ENCODE measurements at regions not wholly inside any gene's neighbourhood (a gene's known extent, or its start where the extent isn't known, plus 50 kb on each side); places are given as distances from the start of the nearest gene placed in this dataset.
A peak's percentile ranks its signal among the peaks of the same experiment; 100 is the strongest.

DNA sequence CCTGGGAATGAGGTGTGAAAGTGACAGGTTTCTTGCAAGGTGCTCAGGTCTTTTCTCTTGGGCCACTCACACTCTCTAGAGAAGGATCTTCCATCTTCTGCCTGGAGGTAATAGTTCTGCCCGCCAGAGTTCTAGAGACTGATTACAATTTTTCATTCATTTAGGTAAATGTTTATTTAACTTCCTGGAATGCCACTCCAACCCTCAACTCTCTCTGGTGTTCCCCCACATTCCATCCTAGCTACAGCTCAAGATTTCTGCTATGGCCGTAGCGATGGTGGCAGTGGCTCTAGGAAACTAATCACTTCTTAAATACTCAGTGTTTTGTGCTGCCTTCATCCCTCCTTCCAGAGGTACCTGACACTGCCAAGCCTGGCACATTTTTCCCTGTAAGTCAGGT lies 174.6 kb downstream of the WDR11 start:
- DNase-seq: no peak
- peak; percentile 44 for ATAC-seq
- H3K4me3 ChIP-seq: no peak overlapping the region
- intact Hi-C loops (cut with DNase I): no loop called here
- no peaks in the 10 kb centered on the region for H3K9me3 ChIP-seq
- no peaks in the 10 kb centered on the region for H3K27me3 ChIP-seq
- H3K36me3 ChIP-seq: no peaks in the 10 kb centered on the region
- H3K27ac ChIP-seq: no peak overlapping the region
- TF ChIP-seq CTCF (IDR thresholded peaks at IDR 0.05): no peak
- H3K4me1 ChIP-seq: no peaks in the 10 kb centered on the region

- H3K9me3 ChIP-seq: no peaks in the 10 kb centered on the region
- TF ChIP-seq CTCF (IDR thresholded peaks at IDR 0.05): no peak
- intact Hi-C loops (cut with DNase I): no loop called here
- H3K4me1 ChIP-seq: no peaks in the 10 kb centered on the region
- peak; percentile 24 for ATAC-seq
- no peaks in the 10 kb centered on the region for H3K27me3 ChIP-seq
- no peak overlapping the region for H3K4me3 ChIP-seq
- H3K36me3 ChIP-seq: no peaks in the 10 kb centered on the region
- no peak overlapping the region for H3K27ac ChIP-seq
- DNase-seq: no peak
These were observed 176.2 kb downstream of the WDR11 start for GRCh38 chr10:121027371-121027770.

- ATAC-seq: no peak
- Histone ChIP-seq H3K27ac (no peak overlapping the region), H3K4me3 (no peak overlapping the region), H3K9me3 (no peaks in the 10 kb centered on the region), H3K27me3 (no peaks in the 10 kb centered on the region), H3K4me1 (no peaks in the 10 kb centered on the region), H3K36me3 (no peaks in the 10 kb centered on the region)
- no peak for TF ChIP-seq CTCF (IDR thresholded peaks at IDR 0.05)
- no peak for DNase-seq
- intact Hi-C loops (cut with DNase I): no loop called here
These were observed 181.3 kb downstream of the WDR11 start for GRCh38 chr10:121032460-121032859.

GRCh38 chr10:121033366-121033765 lies 182.2 kb downstream of the WDR11 start:
- no peak overlapping the region for H3K27ac ChIP-seq
- no peak for TF ChIP-seq CTCF (IDR thresholded peaks at IDR 0.05)
- DNase-seq (no peak), ATAC-seq (no peak)
- intact Hi-C loops (cut with DNase I): no loop called here
- no peaks in the 10 kb centered on the region for H3K4me1 ChIP-seq
- no peaks in the 10 kb centered on the region for H3K36me3 ChIP-seq
- H3K9me3 ChIP-seq: no peaks in the 10 kb centered on the region
- no peaks in the 10 kb centered on the region for H3K27me3 ChIP-seq
- H3K4me3 ChIP-seq: no peak overlapping the region

GRCh38 chr10:121036431-121036830 lies 185.3 kb downstream of the WDR11 start:
- Histone ChIP-seq H3K27me3 (no peaks in the 10 kb centered on the region), H3K36me3 (no peaks in the 10 kb centered on the region), H3K27ac (no peak overlapping the region), H3K4me1 (no peaks in the 10 kb centered on the region), H3K4me3 (no peak overlapping the region), H3K9me3 (no peaks in the 10 kb centered on the region)
- no peak for DNase-seq
- intact Hi-C loops (cut with DNase I): no loop called here
- peak; percentile 32 for ATAC-seq
- no peak for TF ChIP-seq CTCF (IDR thresholded peaks at IDR 0.05)

DNA sequence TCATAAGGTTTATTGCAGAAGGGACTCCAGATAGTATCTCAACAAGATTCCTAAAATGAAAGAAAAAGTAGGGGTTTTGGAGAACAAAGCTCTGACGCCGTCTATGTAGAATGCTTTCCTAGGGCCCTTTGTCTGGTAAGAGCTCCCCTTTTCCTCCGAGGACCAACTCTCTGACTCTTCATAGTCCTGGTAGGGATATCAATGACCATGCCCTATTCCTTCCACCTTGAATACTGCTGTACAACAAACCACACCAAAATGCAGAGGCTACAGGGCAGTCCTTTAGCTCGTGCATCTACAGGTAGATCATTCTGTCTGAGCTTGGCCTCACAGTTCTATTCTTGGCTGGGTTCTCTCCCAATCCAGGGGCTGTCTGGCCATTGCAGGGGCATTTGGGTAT lies 190.3 kb downstream of the WDR11 start:
- ATAC-seq (no peak), DNase-seq (no peak)
- Histone ChIP-seq H3K27ac (no peak overlapping the region), H3K36me3 (no peaks in the 10 kb centered on the region), H3K27me3 (no peaks in the 10 kb centered on the region), H3K4me3 (no peak overlapping the region), H3K9me3 (no peaks in the 10 kb centered on the region), H3K4me1 (no peaks in the 10 kb centered on the region)
- intact Hi-C loops (cut with DNase I): no loop called here
- TF ChIP-seq CTCF (IDR thresholded peaks at IDR 0.05): no peak

Measured in upper lobe of right lung (tissue), 1 donor.